Smooth muscle cell (in vitro differentiated cells): ENCODE measurements at regions not wholly inside any gene's neighbourhood (a gene's known extent, or its start where the extent isn't known, plus 50 kb on each side); places are given as distances from the start of the nearest gene placed in this dataset.

Experiments
- DNase-seq: peaks from one replicate; lab custom pipeline; 2025; ENCODE audit not compliant: unreplicated experiment; lab: John Stamatoyannopoulos, UW
- H2AFZ ChIP-seq: fragments of 200-600 bp; sonication (generic); 2 replicates; pipeline ENCODE4 v1.6.0; 2016; ENCODE audit warnings: antibody characterized with exemption, low read depth, mild to moderate bottlenecking
- H3F3A ChIP-seq: fragments of 200-600 bp; sonication (generic); 2 replicates; pipeline ENCODE4 v1.6.0; 2017; ENCODE audit warnings: antibody characterized with exemption, low read depth
- H3K27ac ChIP-seq: fragments of 200-600 bp; sonication (generic); 2 replicates; pipeline ENCODE4 v1.5.1; 2016; ENCODE audit warnings: low read depth, mild to moderate bottlenecking
- H3K27me3 ChIP-seq: fragments of 200-600 bp; sonication (generic); 2 replicates; pipeline ENCODE4 v1.6.1; 2016; ENCODE audit warnings: low read depth, mild to moderate bottlenecking
- H3K36me3 ChIP-seq: fragments of 200-600 bp; sonication (generic); 2 replicates; pipeline ENCODE4 v1.5.1; 2016; ENCODE audit warnings: low read depth
- H3K4me1 ChIP-seq: fragments of 200-600 bp; sonication (generic); 2 replicates; pipeline ENCODE4 v1.5.1; 2016; ENCODE audit warnings: low read depth
- H3K4me2 ChIP-seq: fragments of 200-600 bp; sonication (generic); 2 replicates; pipeline ENCODE4 v1.6.0; 2016; ENCODE audit warnings: mild to moderate bottlenecking
- H3K4me3 ChIP-seq: fragments of 200-600 bp; sonication (generic); 2 replicates; pipeline ENCODE4 v1.5.1; 2016; ENCODE audit warnings: mild to moderate bottlenecking
- H3K79me2 ChIP-seq: fragments of 200-600 bp; sonication (generic); 2 replicates; pipeline ENCODE4 v1.6.0; 2016; ENCODE audit warnings: low read depth, mild to moderate bottlenecking
- H3K9ac ChIP-seq: fragments of 200-600 bp; sonication (generic); 2 replicates; pipeline ENCODE4 v1.6.0; 2016; ENCODE audit warnings: low read depth
- H3K9me3 ChIP-seq: fragments of 200-600 bp; sonication (generic); replicated peaks from 2 replicates; pipeline ENCODE4 v1.5.1; 2016; ENCODE audit warnings: low read depth
- H4K20me1 ChIP-seq: fragments of 200-600 bp; sonication (generic); 2 replicates; pipeline ENCODE4 v1.6.0; 2016; ENCODE audit warnings: low read depth
- CTCF ChIP-seq: fragments of 200-600 bp; sonication (generic); IDR thresholded peaks from 2 replicates; pipeline ENCODE4 v1.5.1; 2017; ENCODE audit warnings: borderline replicate concordance, mild to moderate bottlenecking, antibody characterized with exemption; ENCODE audit not compliant: insufficient read depth, poor library complexity, severe bottlenecking
- WGBS: methylation state at CpG from one replicate; pipeline ENCODE4 v1.1.7; 2016; ENCODE audit warnings: low lambda C conversion rate; 5-methylcytosine and 5-hydroxymethylcytosine counted together

GRCh38 chr5:112653638-112654205 lies 84.0 kb upstream of the APC start:
- H3K79me2 ChIP-seq, result no peaks in the 10 kb centered on the region
- 78% methylated on average over 5 of the region's 5 CpGs for WGBS
- no peak overlapping the region for H3K4me3 ChIP-seq
- DNase-seq, result no peak
- H3K27ac ChIP-seq, result no peak overlapping the region
- no peak overlapping the region for H2AFZ ChIP-seq
- H3K4me2 ChIP-seq, result no peak overlapping the region
- H3F3A ChIP-seq, result no peaks in the 10 kb centered on the region
- H3K27me3 ChIP-seq, result no peaks in the 10 kb centered on the region
- H3K9me3 ChIP-seq, result no peaks in the 10 kb centered on the region
- H3K36me3 ChIP-seq, result no peaks in the 10 kb centered on the region
- no peaks in the 10 kb centered on the region for H4K20me1 ChIP-seq
- H3K4me1 ChIP-seq, result no peaks in the 10 kb centered on the region
- TF ChIP-seq CTCF, result no peak
- no peak overlapping the region for H3K9ac ChIP-seq

- H3K79me2 ChIP-seq, result no peaks in the 10 kb centered on the region
- H3K4me2 ChIP-seq, result no peak overlapping the region
- H3K9ac ChIP-seq, result no peak overlapping the region
- no peak overlapping the region for H3K27ac ChIP-seq
- WGBS, result 91% methylated on average over 6 of the region's 6 CpGs
- no peaks in the 10 kb centered on the region for H3K9me3 ChIP-seq
- H3F3A ChIP-seq, result no peaks in the 10 kb centered on the region
- no peak overlapping the region for H2AFZ ChIP-seq
- no peak for DNase-seq
- no peak for TF ChIP-seq CTCF
- no peaks in the 10 kb centered on the region for H4K20me1 ChIP-seq
- H3K4me3 ChIP-seq, result no peak overlapping the region
- no peaks in the 10 kb centered on the region for H3K27me3 ChIP-seq
- H3K36me3 ChIP-seq, result no peaks in the 10 kb centered on the region
- no peaks in the 10 kb centered on the region for H3K4me1 ChIP-seq
Measured at GRCh38 chr5:112655513-112655912, 82.2 kb upstream of the APC start.

GRCh38 chr5:112656451-112656850 lies 81.2 kb upstream of the APC start:
- no peaks in the 10 kb centered on the region for H3K79me2 ChIP-seq
- no peak overlapping the region for H3K4me2 ChIP-seq
- no peak overlapping the region for H3K4me3 ChIP-seq
- no peak overlapping the region for H3K9ac ChIP-seq
- no peaks in the 10 kb centered on the region for H4K20me1 ChIP-seq
- H3F3A ChIP-seq, result no peaks in the 10 kb centered on the region
- H3K27ac ChIP-seq, result no peak overlapping the region
- TF ChIP-seq CTCF, result no peak
- no peak for DNase-seq
- no peaks in the 10 kb centered on the region for H3K4me1 ChIP-seq
- WGBS, result 94% methylated on average over 2 of the region's 2 CpGs
- H3K9me3 ChIP-seq, result no peaks in the 10 kb centered on the region
- no peaks in the 10 kb centered on the region for H3K36me3 ChIP-seq
- no peak overlapping the region for H2AFZ ChIP-seq
- H3K27me3 ChIP-seq, result no peaks in the 10 kb centered on the region

GRCh38 chr5:112657804-112658203 lies 79.9 kb upstream of the APC start:
- Histone ChIP-seq H3K79me2 (no peaks in the 10 kb centered on the region), H3K4me3 (no peak overlapping the region), H3K9ac (no peak overlapping the region), H3K36me3 (no peaks in the 10 kb centered on the region), H3K4me1 (no peaks in the 10 kb centered on the region), H3K4me2 (no peak overlapping the region), H2AFZ (no peak overlapping the region), H4K20me1 (no peaks in the 10 kb centered on the region), H3K27ac (no peak overlapping the region), H3K27me3 (no peaks in the 10 kb centered on the region), H3F3A (no peaks in the 10 kb centered on the region), H3K9me3 (no peaks in the 10 kb centered on the region)
- DNase-seq, result no peak
- no peak for TF ChIP-seq CTCF
- WGBS, result 98% methylated on average over 3 of the region's 3 CpGs
